OCI-M2 (cell line): ENCODE measurements at regions not wholly inside any gene's neighbourhood (a gene's known extent, or its start where the extent isn't known, plus 50 kb on each side); places are given as distances from the start of the nearest gene placed in this dataset.

Experiments used
- DNase-seq: peaks from one replicate; lab custom pipeline; 2025; ENCODE audit not compliant: unreplicated experiment; lab: John Stamatoyannopoulos, UW

DNA sequence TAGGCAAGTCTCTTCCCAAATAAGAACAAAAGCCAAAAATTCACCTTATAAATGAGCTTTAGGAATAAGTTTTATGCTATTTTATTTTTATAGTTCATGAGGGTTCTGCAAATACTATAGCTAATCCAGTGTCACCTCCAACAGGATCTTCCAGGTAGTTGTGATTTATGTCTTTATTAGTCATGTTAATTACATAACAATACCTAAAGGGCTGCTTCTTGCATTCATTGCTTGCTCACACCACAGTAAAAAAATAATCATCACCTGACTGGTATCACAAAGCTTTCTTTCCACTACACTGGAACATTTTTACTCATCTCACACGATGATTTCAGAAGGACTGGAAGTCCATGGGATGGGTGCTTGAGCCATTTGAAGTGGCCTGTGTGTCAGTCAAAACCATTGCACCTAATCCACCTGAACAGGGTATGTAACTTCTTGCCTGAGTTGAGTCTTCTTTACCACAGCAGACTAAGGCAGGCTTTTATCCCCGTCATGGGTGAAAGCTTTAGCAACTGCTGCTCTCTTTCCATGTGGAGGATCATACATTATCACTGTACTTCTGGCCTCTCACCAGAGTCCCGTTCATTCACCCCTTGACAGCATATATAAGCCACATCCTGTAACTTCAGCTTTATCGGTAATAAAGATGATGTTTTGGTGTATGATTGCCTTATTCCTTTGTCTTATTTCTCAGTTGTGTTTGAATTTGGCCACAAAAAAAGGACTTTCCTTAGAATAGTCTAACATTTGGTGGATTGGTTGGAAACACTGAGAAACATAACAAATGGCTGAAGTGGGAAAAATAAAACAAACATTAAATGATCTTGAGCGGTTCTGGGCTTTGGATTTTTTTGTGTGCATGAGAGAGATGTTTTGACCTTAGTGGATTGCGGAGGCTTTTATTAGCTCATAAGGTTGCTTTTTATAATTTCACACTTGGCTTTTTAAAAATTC lies 382.6 kb upstream of the THBS1 start:
- no peak for DNase-seq

- DNase-seq: no peak
Measured at GRCh38 chr15:39199076-39199475, 381.8 kb upstream of the THBS1 start.

DNA sequence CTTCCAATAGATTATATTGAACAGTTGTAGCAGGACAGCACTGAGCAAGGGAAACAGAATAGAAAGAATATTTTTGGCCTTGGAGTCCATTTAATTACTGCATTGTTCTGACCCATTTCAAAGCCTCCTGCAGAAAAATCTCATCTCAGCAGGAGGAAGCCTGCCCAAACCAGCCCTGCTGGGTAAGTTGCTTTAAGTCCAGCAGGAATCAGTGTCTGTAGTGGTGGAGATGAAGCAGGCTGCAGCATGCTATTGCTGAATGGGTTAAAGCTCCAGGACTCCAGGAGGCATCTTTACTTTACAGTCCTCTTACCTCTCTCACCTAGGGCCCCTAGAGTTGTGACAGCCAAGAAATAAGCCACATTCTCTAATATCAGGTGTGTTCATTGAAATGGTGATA lies 380.3 kb upstream of the THBS1 start:
- no peak for DNase-seq

DNA sequence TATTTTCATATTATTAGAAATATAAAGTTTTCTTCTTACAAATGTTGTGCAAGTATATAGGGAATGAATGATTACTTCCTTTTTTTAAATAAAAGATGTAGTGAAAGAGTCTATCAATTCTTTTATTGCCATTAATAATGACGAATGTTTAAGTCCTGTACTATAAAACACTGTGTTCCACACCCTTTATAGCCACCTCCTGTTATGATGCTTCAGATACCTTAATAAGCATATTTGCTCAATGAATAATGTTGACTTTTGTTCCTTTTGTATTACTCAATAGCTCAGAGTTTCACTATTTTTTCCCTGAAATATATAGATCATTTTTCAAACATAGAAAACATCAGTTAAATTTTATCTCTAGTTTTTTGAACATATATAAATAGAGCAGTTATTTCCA lies 378.2 kb upstream of the THBS1 start:
- no peak for DNase-seq

- no peak for DNase-seq
Measured at GRCh38 chr15:39204031-39204430, 376.8 kb upstream of the THBS1 start.

DNA sequence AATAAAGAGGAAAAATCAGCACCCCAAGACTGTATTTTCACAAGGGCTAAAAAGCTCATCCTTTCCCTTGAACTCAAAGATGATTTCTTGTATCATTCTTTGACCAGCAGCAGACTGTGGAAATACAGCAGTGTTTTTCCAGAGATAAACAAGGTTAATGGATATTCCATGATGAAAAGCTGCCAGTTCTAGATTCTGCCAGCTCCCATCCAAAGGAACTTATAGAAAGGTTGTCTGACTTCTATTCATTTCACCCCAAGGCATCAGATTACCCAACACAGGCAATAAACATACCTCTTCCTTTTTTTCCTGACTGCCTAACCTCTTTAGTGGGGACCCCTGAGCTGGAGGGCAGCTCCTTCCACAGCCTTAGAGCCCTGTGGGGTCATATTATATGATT lies 375.8 kb upstream of the THBS1 start:
- DNase-seq: no peak

DNA sequence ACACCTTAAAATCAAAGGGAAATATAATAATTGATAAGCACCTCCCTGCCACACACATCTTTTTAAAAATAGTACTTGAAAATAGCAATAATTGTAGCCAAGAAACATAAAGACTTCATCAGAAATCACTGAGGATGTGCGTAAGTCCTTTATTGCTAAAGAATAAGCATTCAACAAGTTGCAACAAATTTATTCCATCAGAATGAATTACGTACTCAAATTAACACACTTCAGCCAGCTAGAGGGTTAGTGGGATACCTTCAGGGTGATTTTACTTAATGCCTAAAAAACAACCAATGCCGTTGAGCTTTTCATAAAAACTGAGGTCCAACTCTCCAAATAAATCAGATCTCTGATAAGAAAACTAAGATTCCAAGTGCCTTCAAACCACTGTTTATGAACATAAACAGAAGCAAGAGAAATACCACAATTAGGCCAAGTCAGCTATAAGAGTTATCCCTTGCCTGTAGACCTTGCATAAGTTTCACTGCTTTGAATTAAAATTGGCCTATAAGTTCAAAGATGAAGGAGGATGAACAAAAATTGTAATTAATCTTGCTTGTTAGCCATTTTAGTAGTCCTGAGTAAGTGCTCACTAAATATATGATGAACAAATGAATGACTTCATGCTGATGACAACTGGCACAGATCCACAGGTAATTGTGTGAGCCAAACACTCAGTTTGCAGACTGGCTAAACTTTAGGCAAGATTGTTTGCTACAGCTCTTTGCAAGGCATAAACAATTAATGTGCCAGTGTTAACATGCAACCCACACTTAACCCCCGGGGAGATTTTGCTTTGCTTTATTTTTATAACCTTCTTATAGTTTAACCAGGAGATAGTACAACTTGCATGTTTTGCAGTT lies 375.1 kb upstream of the THBS1 start:
- DNase-seq: no peak

DNA sequence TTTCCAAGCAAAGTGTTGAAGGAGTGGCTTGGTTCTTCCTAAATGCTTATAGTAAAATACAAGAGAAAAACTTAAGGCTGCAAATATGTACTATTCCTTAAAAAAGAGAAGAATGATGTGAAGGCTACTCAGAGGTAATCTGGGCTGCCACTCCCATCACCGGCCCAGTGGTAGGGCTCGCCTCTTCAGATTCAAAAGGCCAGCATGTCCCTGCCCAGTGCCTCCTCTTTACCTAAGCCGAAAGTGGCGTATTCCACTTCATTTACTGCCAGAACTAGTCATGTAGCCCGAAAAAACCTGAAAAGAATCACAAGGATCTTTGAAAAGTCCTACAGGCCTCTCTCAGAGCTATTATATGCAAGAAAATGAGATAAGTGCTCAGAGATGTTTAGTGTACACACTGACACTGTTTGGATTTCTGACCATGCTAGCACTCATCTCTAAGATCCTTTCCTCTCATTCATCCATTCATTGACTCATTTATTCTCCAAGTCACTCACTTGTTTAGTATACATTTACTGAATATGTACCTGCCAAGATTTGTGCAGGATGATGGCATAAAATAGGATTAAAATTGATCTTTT lies 373.3 kb upstream of the THBS1 start:
- DNase-seq: no peak

GRCh38 chr15:39208187-39208586 lies 372.7 kb upstream of the THBS1 start:
- no peak for DNase-seq

GRCh38 chr15:39209548-39210211 lies 371.2 kb upstream of the THBS1 start:
- no peak for DNase-seq

DNA sequence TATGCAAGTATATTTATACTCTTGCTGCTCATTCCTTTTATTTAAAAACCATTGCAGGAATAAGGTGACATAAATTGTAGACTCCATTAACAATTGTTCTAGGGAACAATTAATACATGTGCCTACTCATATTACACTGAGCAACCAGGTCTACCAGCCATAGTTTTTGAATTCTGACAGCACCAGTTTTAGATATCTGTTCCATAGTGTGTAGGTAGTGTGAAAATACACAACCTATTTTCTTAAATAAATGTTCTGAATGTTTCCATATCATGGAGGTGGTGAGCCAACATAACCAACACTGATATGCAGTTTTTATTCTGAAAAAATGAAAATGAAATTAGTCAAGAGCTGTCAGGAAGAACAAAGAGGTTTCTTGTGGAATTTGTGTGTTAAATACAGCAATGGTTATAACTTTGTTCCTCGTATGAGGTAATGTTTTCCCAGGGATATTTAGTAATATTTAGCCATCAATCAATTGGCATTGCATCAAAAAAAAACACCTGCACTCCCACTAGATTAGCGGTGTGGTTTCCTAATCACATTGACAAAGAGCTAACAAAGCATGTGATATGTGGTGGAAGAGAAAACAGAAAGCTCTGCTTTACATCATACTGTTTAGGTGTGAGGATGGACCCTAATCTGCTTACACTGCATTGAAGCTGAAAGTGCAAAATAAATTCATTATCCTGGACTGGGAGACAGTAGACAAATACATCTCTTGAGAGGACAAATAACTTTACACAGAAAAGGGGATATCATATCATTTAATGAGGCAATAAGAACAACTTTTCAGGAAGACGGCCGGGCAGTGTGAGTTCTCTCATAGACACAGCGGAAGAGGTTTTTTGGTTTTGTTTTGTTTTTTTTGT lies 369.5 kb upstream of the THBS1 start:
- DNase-seq: no peak

- DNase-seq: no peak
Measured at GRCh38 chr15:39213385-39213840, 367.5 kb upstream of the THBS1 start.

DNA sequence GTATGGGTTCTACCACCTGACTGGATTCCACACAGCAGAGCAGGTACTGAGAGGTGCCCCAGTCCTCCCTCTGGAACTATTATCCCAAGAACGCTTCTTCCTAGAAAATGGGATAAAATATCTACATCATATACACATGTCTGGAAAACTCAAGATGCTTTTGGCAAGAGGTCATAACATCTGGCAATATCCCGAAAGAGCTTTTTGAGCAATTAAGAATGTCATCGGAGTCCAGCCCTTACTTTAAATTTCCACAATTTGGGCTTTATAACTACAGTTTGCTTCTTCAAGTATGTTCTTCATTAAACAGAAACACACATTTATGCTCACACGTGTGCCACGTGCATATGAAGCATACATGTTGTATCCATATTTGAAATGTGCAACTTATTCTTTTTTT lies 365.9 kb upstream of the THBS1 start:
- DNase-seq: no peak

- DNase-seq: no peak
Measured at GRCh38 chr15:39216816-39217215, 364.1 kb upstream of the THBS1 start.

GRCh38 chr15:39219608-39220007 lies 361.3 kb upstream of the THBS1 start:
- no peak for DNase-seq

DNA sequence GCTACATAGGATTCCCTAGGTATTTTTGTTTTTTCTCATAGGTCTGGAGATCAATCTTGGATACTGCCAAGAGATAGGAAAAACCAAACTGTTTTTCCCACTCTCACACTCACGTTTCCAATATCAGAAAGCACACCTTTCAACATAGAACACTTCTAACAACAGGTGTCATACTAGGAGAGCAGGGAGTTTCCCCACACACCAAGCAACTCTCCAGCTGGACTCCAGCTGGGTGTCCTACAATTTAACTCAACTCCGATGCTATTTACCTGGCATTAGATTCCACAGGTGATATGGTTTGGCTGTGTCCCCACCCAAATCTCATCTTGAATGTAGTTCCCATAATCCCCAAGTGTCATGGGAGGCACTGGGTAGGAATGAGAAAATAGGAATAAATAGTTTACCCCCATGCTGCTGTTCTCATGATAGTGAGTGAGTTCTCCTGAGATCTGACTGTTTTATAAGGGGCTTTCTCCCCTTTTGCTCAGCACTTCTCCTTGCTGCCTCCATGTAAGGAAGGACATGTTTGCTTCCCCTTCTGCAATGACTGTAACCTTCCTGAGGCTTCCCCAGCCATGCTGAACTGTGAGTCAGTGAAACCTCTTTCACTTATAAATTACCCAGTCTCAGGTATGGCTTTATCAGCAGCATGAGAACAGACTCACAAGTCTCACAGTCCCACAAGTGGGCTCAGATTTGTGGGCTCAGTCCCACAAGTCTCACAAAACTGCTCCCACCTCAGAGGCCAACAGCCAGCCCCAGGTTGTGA lies 354.5 kb upstream of the THBS1 start:
- no peak for DNase-seq

DNA sequence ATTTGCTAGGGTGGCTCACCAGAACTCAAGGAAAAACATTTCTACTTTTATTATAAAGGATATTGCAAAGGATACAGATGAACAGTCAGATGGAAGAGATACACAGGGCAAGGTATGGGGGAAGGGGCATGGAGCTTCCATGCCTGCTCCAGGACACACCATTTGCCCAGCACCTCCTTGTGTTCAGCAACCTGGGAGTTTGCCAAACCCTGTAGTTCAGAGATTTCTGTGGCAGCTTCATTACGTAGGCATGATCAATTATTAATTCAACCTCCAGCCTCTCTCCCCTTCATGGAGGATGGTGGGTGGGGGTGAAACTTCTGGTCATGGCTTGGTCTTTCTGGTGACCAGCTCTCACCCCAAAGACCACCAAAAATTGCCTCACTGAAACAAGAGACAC lies 353.9 kb upstream of the THBS1 start:
- DNase-seq: no peak

- no peak for DNase-seq
Measured at GRCh38 chr15:39228889-39229288, 352.0 kb upstream of the THBS1 start.

DNA sequence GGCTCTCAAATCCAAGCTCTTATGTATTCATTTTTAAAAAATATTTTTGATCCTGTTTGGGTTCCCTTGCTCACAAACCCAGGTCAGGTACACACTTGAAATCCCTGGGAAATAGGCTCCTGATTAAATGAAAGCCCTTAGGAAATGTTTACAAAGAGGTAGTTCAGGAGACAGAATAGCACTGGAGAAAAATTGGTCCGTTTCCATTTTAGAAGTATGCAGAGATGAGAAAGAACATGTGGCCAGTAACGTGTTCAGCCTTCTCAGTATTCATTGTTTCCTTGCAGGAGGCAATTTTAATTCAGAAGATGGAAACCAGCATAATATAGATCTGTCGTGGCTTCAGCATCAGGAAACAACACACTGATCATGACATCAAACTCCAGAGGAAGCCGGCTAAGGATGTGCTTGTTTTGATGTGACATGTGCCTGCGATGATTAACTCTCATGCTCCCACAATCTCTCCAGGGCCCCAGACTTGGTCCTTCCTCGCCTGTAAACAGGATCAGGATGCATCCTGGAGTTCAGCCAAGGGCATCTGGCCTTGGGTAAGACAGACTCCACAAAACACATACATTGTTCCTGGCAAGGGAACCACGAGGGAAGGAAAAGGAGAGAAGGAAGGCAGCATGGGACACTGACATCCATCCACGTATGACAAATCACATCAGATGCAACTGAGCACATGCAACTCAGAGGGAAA lies 350.5 kb upstream of the THBS1 start:
- DNase-seq: no peak
